Liver (tissue), 7 donors: ENCODE measurements at regions not wholly inside any gene's neighbourhood (a gene's known extent, or its start where the extent isn't known, plus 50 kb on each side); places are given as distances from the start of the nearest gene placed in this dataset.

ENCODE experiments used
- DNase-seq: peaks from one replicate; pipeline ENCODE4 v3.0.0-alpha.2; 2017; ENCODE audit warnings: low spot score
- H3K27ac ChIP-seq, 2 donors: one replicate each; pipeline ENCODE4 v1.7.0; 2013; ENCODE audit warnings: inconsistent platforms in 2 of 2, low read length in 2 of 2, control low read depth in 1 of 2, low read depth in 1 of 2, mild to moderate bottlenecking in 1 of 2
- H3K27me3 ChIP-seq, 4 donors: one replicate each; pipeline versions ENCODE4 v1.6.1 to v1.7.0; 2013; ENCODE audit warnings: low read length in 3 of 4, inconsistent platforms in 1 of 4, mild to moderate bottlenecking in 1 of 4, moderate library complexity in 1 of 4; ENCODE audit not compliant: control insufficient read depth in 4 of 4, insufficient read depth in 4 of 4
- H3K36me3 ChIP-seq, 4 donors: one replicate each; pipeline versions ENCODE4 v1.6.1 to v1.7.0; 2013; ENCODE audit warnings: low read length in 3 of 4, mild to moderate bottlenecking in 3 of 4, low read depth in 1 of 4, moderate library complexity in 1 of 4; ENCODE audit not compliant: control insufficient read depth in 4 of 4, insufficient read depth in 3 of 4
- H3K4me1 ChIP-seq, 4 donors: one replicate each; pipeline versions ENCODE4 v1.6.1 to v1.7.0; 2013; ENCODE audit warnings: low read length in 3 of 4, mild to moderate bottlenecking in 3 of 4, moderate library complexity in 1 of 4; ENCODE audit not compliant: control insufficient read depth in 4 of 4, insufficient read depth in 4 of 4
- H3K4me3 ChIP-seq, 3 donors: one replicate each; pipeline versions ENCODE4 v1.6.1 to v1.7.0; 2013; ENCODE audit warnings: low read length in 3 of 3, control low read depth in 1 of 3, low read depth in 1 of 3, mild to moderate bottlenecking in 1 of 3
- H3K9ac ChIP-seq, 2 donors: one replicate each; pipeline ENCODE4 v1.7.0; 2013; ENCODE audit warnings: low read length in 2 of 2, mild to moderate bottlenecking in 2 of 2, moderate library complexity in 2 of 2, control low read depth in 1 of 2, low read depth in 1 of 2
- H3K9me3 ChIP-seq, 4 donors: one replicate each; pipeline versions ENCODE4 v1.6.1 to v1.7.0; 2013; ENCODE audit warnings: low read length in 3 of 4; ENCODE audit not compliant: control insufficient read depth in 4 of 4
- EGR1 ChIP-seq, 2 donors: IDR thresholded peaks; 2 replicates each; pipeline ENCODE4 v1.6.1; 2016 to 2018; ENCODE audit warnings: antibody characterized with exemption in 2 of 2, low read depth in 2 of 2
- FOXA1 ChIP-seq: IDR thresholded peaks from 2 replicates; pipeline ENCODE4 v1.6.1; 2016; ENCODE audit warnings: antibody characterized with exemption
- FOXA2 ChIP-seq: IDR thresholded peaks from 2 replicates; pipeline ENCODE4 v1.6.1; 2016; ENCODE audit warnings: antibody characterized with exemption
- GABPA ChIP-seq, 2 donors: IDR thresholded peaks in 1 of 2; conservative IDR thresholded peaks in 1 of 2; 2 replicates each; pipeline ENCODE4 v1.6.1; 2016; ENCODE audit warnings: antibody characterized with exemption in 2 of 2, mild to moderate bottlenecking in 1 of 2, moderate library complexity in 1 of 2
- HNF4A ChIP-seq, 2 donors: conservative IDR thresholded peaks; 2 replicates each; pipeline ENCODE4 v1.6.1; 2016; ENCODE audit warnings: antibody characterized with exemption in 2 of 2, mild to moderate bottlenecking in 2 of 2
- JUND ChIP-seq, 2 donors: IDR thresholded peaks; 2 replicates each; pipeline ENCODE4 v1.6.1; 2016; ENCODE audit warnings: antibody characterized with exemption in 2 of 2
- NR2F2 ChIP-seq: IDR thresholded peaks from 2 replicates; pipeline ENCODE4 v1.6.1; 2016; ENCODE audit warnings: antibody characterized with exemption
- RXRA ChIP-seq, 2 donors: IDR thresholded peaks; 2 replicates each; pipeline ENCODE4 v1.6.1; 2017 to 2018; ENCODE audit warnings: antibody characterized with exemption in 2 of 2, mild to moderate bottlenecking in 1 of 2
- SP1 ChIP-seq: IDR thresholded peaks from 2 replicates; pipeline ENCODE4 v1.6.1; 2018; ENCODE audit warnings: antibody characterized with exemption, mild to moderate bottlenecking
- TAF1 ChIP-seq: conservative IDR thresholded peaks from 2 replicates; pipeline ENCODE4 v1.6.1; 2016; ENCODE audit warnings: antibody characterized with exemption, mild to moderate bottlenecking
- WGBS: extraction: QIAGEN DNeasy Blood & Tissue Kit; methylation state at CpG from one replicate; pipeline ENCODE4 v1.1.7; 2013; 5-methylcytosine and 5-hydroxymethylcytosine counted together
- TF ChIP-seq, protein P1 (sequence below): IDR thresholded peaks from 2 replicates; pipeline ENCODE4 v1.6.1; 2016; ENCODE audit warnings: antibody characterized with exemption
- TF ChIP-seq, protein P2 (sequence below): IDR thresholded peaks from 2 replicates; pipeline ENCODE4 v1.6.1; 2016; ENCODE audit warnings: antibody characterized with exemption
- TF ChIP-seq, protein P3 (sequence below): IDR thresholded peaks from 2 replicates; pipeline ENCODE4 v1.6.1; 2016; ENCODE audit warnings: antibody characterized with exemption, mild to moderate bottlenecking
- TF ChIP-seq, protein P4 (sequence below): IDR thresholded peaks from 2 replicates; pipeline ENCODE4 v1.6.1; 2016; ENCODE audit warnings: antibody characterized with exemption
- donor health status: healthy.
- donor health status: healthy.
- donor health status: healthy.
- donor health status: healthy.

DNA sequence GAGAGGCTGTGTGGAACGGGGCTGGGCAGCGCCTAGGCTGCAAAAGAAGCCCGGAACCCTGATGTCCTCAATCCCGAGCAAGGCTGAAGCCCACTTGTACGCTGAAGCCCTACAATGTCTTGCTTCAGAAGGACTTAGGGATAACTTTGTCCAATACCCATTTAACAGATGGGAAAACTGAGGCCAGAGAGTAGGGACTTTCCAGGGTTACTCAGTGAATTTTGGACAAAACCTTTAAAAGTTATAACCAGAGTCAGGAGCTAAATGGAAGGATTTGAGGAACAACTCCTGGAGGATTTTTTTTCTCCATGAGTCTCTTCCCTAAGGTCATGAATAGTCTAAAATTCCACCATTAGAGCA lies 161.2 kb downstream of the IRX5 start:
- H3K9me3 ChIP-seq = peaks cover 0 to 2% (median 0%) of the 10 kb centered on the region in 4 donors
- no peaks in the 10 kb centered on the region for H3K36me3 ChIP-seq
- no peak for DNase-seq
- H3K27me3 ChIP-seq = no peaks in the 10 kb centered on the region
- no peak overlapping the region for H3K9ac ChIP-seq
- TF ChIP-seq, protein P1, sequence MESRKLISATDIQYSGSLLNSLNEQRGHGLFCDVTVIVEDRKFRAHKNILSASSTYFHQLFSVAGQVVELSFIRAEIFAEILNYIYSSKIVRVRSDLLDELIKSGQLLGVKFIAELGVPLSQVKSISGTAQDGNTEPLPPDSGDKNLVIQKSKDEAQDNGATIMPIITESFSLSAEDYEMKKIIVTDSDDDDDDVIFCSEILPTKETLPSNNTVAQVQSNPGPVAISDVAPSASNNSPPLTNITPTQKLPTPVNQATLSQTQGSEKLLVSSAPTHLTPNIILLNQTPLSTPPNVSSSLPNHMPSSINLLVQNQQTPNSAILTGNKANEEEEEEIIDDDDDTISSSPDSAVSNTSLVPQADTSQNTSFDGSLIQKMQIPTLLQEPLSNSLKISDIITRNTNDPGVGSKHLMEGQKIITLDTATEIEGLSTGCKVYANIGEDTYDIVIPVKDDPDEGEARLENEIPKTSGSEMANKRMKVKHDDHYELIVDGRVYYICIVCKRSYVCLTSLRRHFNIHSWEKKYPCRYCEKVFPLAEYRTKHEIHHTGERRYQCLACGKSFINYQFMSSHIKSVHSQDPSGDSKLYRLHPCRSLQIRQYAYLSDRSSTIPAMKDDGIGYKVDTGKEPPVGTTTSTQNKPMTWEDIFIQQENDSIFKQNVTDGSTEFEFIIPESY = no peak
- TF ChIP-seq FOXA1 = no peak
- no peak for TF ChIP-seq TAF1
- TF ChIP-seq HNF4A (conservative IDR thresholded peaks at IDR 0.05) = no peak
- TF ChIP-seq RXRA (IDR thresholded peaks at IDR 0.05) = no peak
- TF ChIP-seq FOXA2 = no peak
- no peak for TF ChIP-seq NR2F2
- no peak for TF ChIP-seq EGR1 (IDR thresholded peaks at IDR 0.05; ENCODE audit: low read depth in 2 of 2)
- no peak for TF ChIP-seq SP1
- no peaks in the 10 kb centered on the region for H3K4me1 ChIP-seq
- no peak overlapping the region for H3K4me3 ChIP-seq
- WGBS = 90% methylated on average over 5 of the region's 5 CpGs
- no peak overlapping the region for H3K27ac ChIP-seq

DNA sequence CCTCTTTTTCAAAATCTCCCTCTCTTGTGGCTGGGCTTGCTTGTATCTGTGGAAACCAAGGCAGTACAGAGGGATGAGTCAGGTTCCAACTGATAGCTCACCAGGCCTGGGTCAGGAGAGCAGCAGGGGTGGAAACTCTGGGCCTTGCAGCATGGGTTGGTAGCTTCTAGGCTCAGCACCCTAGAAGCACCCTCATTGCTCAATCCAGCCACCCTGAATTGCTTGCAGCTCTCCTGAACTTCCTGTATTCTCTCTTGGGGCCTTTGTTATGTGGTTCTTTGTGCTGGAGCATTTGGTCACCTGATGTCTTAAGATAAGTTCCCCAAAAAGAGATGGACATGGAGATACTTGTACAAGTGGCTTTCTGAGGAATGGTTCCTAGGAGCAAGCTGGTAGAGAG lies 169.4 kb downstream of the IRX5 start:
- Histone ChIP-seq H3K27me3 (no peaks in the 10 kb centered on the region), H3K9me3 (peaks cover 0 to 8% (median 2%) of the 10 kb centered on the region in 4 donors), H3K27ac (no peak overlapping the region), H3K4me3 (no peak overlapping the region), H3K9ac (no peak overlapping the region), H3K36me3 (no peaks in the 10 kb centered on the region), H3K4me1 (no peaks in the 10 kb centered on the region)
- DNase-seq = no peak
- TF ChIP-seq GABPA (IDR thresholded peaks at IDR 0.05 in 1 of 2, conservative IDR thresholded peaks at IDR 0.05 in 1 of 2) = no peak
- TF ChIP-seq, protein P1 = no peak
- no peak for TF ChIP-seq NR2F2
- TF ChIP-seq, protein P2, sequence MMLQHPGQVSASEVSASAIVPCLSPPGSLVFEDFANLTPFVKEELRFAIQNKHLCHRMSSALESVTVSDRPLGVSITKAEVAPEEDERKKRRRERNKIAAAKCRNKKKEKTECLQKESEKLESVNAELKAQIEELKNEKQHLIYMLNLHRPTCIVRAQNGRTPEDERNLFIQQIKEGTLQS = no peak
- TF ChIP-seq, protein P3, sequence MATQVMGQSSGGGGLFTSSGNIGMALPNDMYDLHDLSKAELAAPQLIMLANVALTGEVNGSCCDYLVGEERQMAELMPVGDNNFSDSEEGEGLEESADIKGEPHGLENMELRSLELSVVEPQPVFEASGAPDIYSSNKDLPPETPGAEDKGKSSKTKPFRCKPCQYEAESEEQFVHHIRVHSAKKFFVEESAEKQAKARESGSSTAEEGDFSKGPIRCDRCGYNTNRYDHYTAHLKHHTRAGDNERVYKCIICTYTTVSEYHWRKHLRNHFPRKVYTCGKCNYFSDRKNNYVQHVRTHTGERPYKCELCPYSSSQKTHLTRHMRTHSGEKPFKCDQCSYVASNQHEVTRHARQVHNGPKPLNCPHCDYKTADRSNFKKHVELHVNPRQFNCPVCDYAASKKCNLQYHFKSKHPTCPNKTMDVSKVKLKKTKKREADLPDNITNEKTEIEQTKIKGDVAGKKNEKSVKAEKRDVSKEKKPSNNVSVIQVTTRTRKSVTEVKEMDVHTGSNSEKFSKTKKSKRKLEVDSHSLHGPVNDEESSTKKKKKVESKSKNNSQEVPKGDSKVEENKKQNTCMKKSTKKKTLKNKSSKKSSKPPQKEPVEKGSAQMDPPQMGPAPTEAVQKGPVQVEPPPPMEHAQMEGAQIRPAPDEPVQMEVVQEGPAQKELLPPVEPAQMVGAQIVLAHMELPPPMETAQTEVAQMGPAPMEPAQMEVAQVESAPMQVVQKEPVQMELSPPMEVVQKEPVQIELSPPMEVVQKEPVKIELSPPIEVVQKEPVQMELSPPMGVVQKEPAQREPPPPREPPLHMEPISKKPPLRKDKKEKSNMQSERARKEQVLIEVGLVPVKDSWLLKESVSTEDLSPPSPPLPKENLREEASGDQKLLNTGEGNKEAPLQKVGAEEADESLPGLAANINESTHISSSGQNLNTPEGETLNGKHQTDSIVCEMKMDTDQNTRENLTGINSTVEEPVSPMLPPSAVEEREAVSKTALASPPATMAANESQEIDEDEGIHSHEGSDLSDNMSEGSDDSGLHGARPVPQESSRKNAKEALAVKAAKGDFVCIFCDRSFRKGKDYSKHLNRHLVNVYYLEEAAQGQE = no peak
- TF ChIP-seq HNF4A (conservative IDR thresholded peaks at IDR 0.05) = no peak
- no peak for TF ChIP-seq SP1
- TF ChIP-seq EGR1 (IDR thresholded peaks at IDR 0.05; ENCODE audit: low read depth in 2 of 2) = no peak
- no peak for TF ChIP-seq JUND (IDR thresholded peaks at IDR 0.05)
- TF ChIP-seq TAF1 = no peak
- TF ChIP-seq, protein P4, sequence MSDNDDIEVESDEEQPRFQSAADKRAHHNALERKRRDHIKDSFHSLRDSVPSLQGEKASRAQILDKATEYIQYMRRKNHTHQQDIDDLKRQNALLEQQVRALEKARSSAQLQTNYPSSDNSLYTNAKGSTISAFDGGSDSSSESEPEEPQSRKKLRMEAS = no peak
